IMR-90 (cell line): ENCODE measurements at regions not wholly inside any gene's neighbourhood (a gene's known extent, or its start where the extent isn't known, plus 50 kb on each side); places are given as distances from the start of the nearest gene placed in this dataset.
A peak's percentile ranks its signal among the peaks of the same experiment; 100 is the strongest.

Experiments used
- ATAC-seq: fragments of 200-7000 bp; cut with Tn5 transposase; 2 replicates; pipeline ENCODE4 v1.9.1; 2020; ENCODE audit warnings: low read depth, mild to moderate bottlenecking, moderate library complexity
- BruUV-seq: library from RNA; stranded (reverse); fragments of 400-500 nt; replicated peaks from 2 replicates; lab custom pipeline; 2021; lab: Mats Ljungman, UMichigan
- CTCF ChIA-PET: fragments of 300-600 bp; formaldehyde crosslinking; extraction: SDS; loops from one replicate; lab custom pipeline; 2021; ENCODE audit warnings: antibody characterized with exemption; lab: Yijun Ruan, JAX
- POLR2A ChIA-PET: fragments of 300-600 bp; sonication (Branson Sonifier 250); formaldehyde crosslinking; loops from one replicate; lab custom pipeline; 2022; ENCODE audit warnings: antibody characterized with exemption; ENCODE audit not compliant: unreplicated experiment; lab: Charles Lee
- DNase-seq: peaks from one replicate; pipeline ENCODE4 v3.0.0; 2013
- H2AFZ ChIP-seq: replicated peaks from 2 replicates; pipeline ENCODE3; 2013; ENCODE audit warnings: low read length, mild to moderate bottlenecking; ENCODE audit not compliant: poor library complexity
- H2AK5ac ChIP-seq: 2 replicates; pipeline ENCODE4 v1.6.1; 2013; ENCODE audit warnings: low read depth, low read length, inconsistent platforms
- H2AK9ac ChIP-seq: replicated peaks from 2 replicates; pipeline ENCODE3; 2013; ENCODE audit warnings: mild to moderate bottlenecking, low read depth, low read length, moderate library complexity; ENCODE audit not compliant: poor library complexity
- H2BK120ac ChIP-seq: 2 replicates; pipeline ENCODE4 v1.6.1; 2013; ENCODE audit warnings: low read depth, low read length, inconsistent platforms
- H2BK15ac ChIP-seq: 3 replicates; pipeline ENCODE4 v1.6.1; 2013; ENCODE audit warnings: low read depth, low read length, inconsistent platforms
- H2BK20ac ChIP-seq: 2 replicates; pipeline ENCODE4 v1.6.1; 2013; ENCODE audit warnings: low read depth, mild to moderate bottlenecking, inconsistent platforms, low read length, moderate library complexity
- H2BK5ac ChIP-seq: 2 replicates; pipeline ENCODE4 v1.6.1; 2013; ENCODE audit warnings: mild to moderate bottlenecking, low read depth, low read length, inconsistent platforms; ENCODE audit not compliant: poor library complexity, severe bottlenecking
- H3K14ac ChIP-seq: replicated peaks from 2 replicates; pipeline ENCODE4 v1.6.1; 2013; ENCODE audit warnings: low read depth, low read length, inconsistent platforms
- H3K18ac ChIP-seq: 2 replicates; pipeline ENCODE4 v1.6.1; 2013; ENCODE audit warnings: low read depth, low read length, control low read depth
- H3K23ac ChIP-seq: 2 replicates; pipeline ENCODE4 v1.6.1; 2013; ENCODE audit warnings: low read depth, low read length, inconsistent platforms
- H3K27ac ChIP-seq: 2 replicates; pipeline ENCODE4 v1.5.1; 2013; ENCODE audit warnings: mild to moderate bottlenecking, control low read depth, low read length; ENCODE audit not compliant: insufficient read depth
- H3K27me3 ChIP-seq: 2 replicates; pipeline ENCODE4 v1.6.1; 2013; ENCODE audit warnings: low read length; ENCODE audit not compliant: control insufficient read depth, insufficient read depth
- H3K36me3 ChIP-seq: 2 replicates; pipeline ENCODE4 v1.6.1; 2013; ENCODE audit warnings: low read length, mixed read lengths; ENCODE audit not compliant: control insufficient read depth, insufficient read depth
- H3K4ac ChIP-seq: 2 replicates; pipeline ENCODE4 v1.6.1; 2013; ENCODE audit warnings: low read depth, low read length, inconsistent platforms
- H3K4me1 ChIP-seq: 2 replicates; pipeline ENCODE4 v1.6.1; 2013; ENCODE audit warnings: low read length, mixed read lengths; ENCODE audit not compliant: control insufficient read depth, insufficient read depth
- H3K4me2 ChIP-seq: 2 replicates; pipeline ENCODE4 v1.6.1; 2013; ENCODE audit warnings: low read depth, mild to moderate bottlenecking, control low read depth, low read length, moderate library complexity
- H3K4me3 ChIP-seq: 2 replicates; pipeline ENCODE4 v1.5.1; 2013; ENCODE audit warnings: low read depth, mild to moderate bottlenecking, control low read depth, low read length, moderate library complexity; ENCODE audit not compliant: insufficient read depth
- H3K56ac ChIP-seq: 2 replicates; pipeline ENCODE4 v1.6.1; 2013; ENCODE audit warnings: low read length, inconsistent platforms; ENCODE audit not compliant: insufficient read depth; ENCODE audit errors: extremely low read depth
- H3K79me1 ChIP-seq, 2 experiments: 2 replicates each; pipeline ENCODE4 v1.6.1; 2013; ENCODE audit warnings: low read length in 2 of 2, inconsistent platforms in 1 of 2, low read depth in 1 of 2
- H3K9ac ChIP-seq: 2 replicates; pipeline ENCODE4 v1.6.1; 2013; ENCODE audit warnings: low read depth, low read length, control low read depth
- H3K9me1 ChIP-seq: 2 replicates; pipeline ENCODE4 v1.6.1; 2013; ENCODE audit warnings: low read length, inconsistent platforms; ENCODE audit not compliant: insufficient read depth
- H3K9me3 ChIP-seq: 2 replicates; pipeline ENCODE4 v1.6.1; 2013; ENCODE audit warnings: low read length; ENCODE audit not compliant: control insufficient read depth, insufficient read depth
- H4K20me1 ChIP-seq: 2 replicates; pipeline ENCODE4 v1.6.1; 2013; ENCODE audit warnings: low read length, inconsistent platforms; ENCODE audit not compliant: insufficient read depth
- H4K5ac ChIP-seq: 2 replicates; pipeline ENCODE4 v1.6.1; 2013; ENCODE audit warnings: mild to moderate bottlenecking, low read depth, low read length, control low read depth
- H4K8ac ChIP-seq, 2 experiments: 2 replicates each; pipeline ENCODE4 v1.6.1; 2013; ENCODE audit warnings: low read depth in 2 of 2, low read length in 2 of 2, control low read depth in 1 of 2, inconsistent platforms in 1 of 2
- H4K91ac ChIP-seq: 2 replicates; pipeline ENCODE4 v1.6.1; 2013; ENCODE audit warnings: low read depth, low read length, inconsistent platforms; ENCODE audit not compliant: insufficient read depth
- CTCF ChIP-seq: conservative IDR thresholded peaks from 2 replicates; pipeline ENCODE4 v1.5.1; 2012; ENCODE audit warnings: mild to moderate bottlenecking, low read depth, low read length, improper control_type of control experiment
- ELK1 ChIP-seq: fragments of 150-350 bp; IDR thresholded peaks from 2 replicates; pipeline ENCODE4 v1.6.1; 2016; ENCODE audit warnings: low read depth, mild to moderate bottlenecking, low read length, moderate library complexity, borderline replicate concordance
- RAD21 ChIP-seq: IDR thresholded peaks from 2 replicates; pipeline ENCODE4 v1.6.1; 2012; ENCODE audit warnings: low read length, improper control_type of control experiment
- WGBS, 2 experiments: methylation state at CpG; one replicate each; pipeline versions ENCODE4 v1.1.5 to v1.1.7; 2013; ENCODE audit warnings: missing lambda C conversion rate in 2 of 2; ENCODE audit not compliant: insufficient read length in 1 of 2; ENCODE audit errors: extremely low coverage in 2 of 2; 5-methylcytosine and 5-hydroxymethylcytosine counted together
- dilution Hi-C: fragments of 300-500 bp; cut with HindIII; formaldehyde crosslinking; loops from one replicate; pipeline ENCODE4 v1.14.3; 2018; ENCODE audit warnings: low sequenced_read_pairs; ENCODE audit not compliant: unreplicated experiment
- in situ Hi-C: fragments of 300-500 bp; cut with MboI; formaldehyde crosslinking; loops from 3 replicates; pipeline ENCODE4 v1.14.3; 2019; ENCODE audit warnings: low sequenced_read_pairs, inconsistent platforms, mixed read lengths
- intact Hi-C: fragments of 100-400 bp; cut with micrococcal nuclease; formaldehyde crosslinking; loops from 2 replicates; pipeline ENCODE4 v1.10.0; 2022

GRCh38 chr3:156761713-156762451 lies 64.3 kb upstream of the LEKR1 start:
- no CpG with 5 or more reads among the region's 4 CpGs for WGBS, 2 experiments
- Histone ChIP-seq H3K9me3 (no peaks in the 10 kb centered on the region), H3K23ac (peak overlapping the region; percentile 11; the same call in 1 of the 2 replicates), H2BK15ac (no peak overlapping the region), H3K4ac (peak overlapping the region; percentile 56), H4K20me1 (no peaks in the 10 kb centered on the region), H3K27ac (peak overlapping the region; percentile 54; the same call in 1 of the 2 replicates), H3K9ac (no peak overlapping the region), H4K5ac (peak overlapping the region; percentile 21; the same call in 1 of the 2 replicates), H2AFZ (no peak overlapping the region), H3K4me3 (no peak overlapping the region), H2AK5ac (0 out of 2 replicates have a peak overlapping the region, but pooled peaks have one; percentile 13), H2AK9ac (no peak overlapping the region), H4K8ac (no peak overlapping the region; a peak in 1 of 4 replicates), H3K79me1 (no peaks in the 10 kb centered on the region), H3K18ac (peak overlapping the region; percentile 51; the same call in 1 of the 2 replicates), H3K56ac (no peak overlapping the region), H3K36me3 (no peaks in the 10 kb centered on the region), H3K4me2 (peak overlapping the region; percentile 31; the same call in 1 of the 2 replicates), H4K91ac (0 out of 2 replicates have a peak overlapping the region, but pooled peaks have one; percentile 19), H2BK120ac (peak overlapping the region; percentile 56), H2BK5ac (no peak overlapping the region), H3K14ac (peak overlapping the region; percentile 24; the same call in 1 of the 2 replicates), H3K9me1 (peaks cover 7% of the 10 kb centered on the region; the same call in 1 of the 2 replicates), H3K27me3 (no peaks in the 10 kb centered on the region), H2BK20ac (peak overlapping the region; percentile 74), H3K4me1 (peaks cover 6% of the 10 kb centered on the region)
- intact Hi-C loops = no loop called here
- peak; percentile 70 for ATAC-seq
- in situ Hi-C loops = no loop called here
- BruUV-seq = no TSS peak
- ChIA-PET CTCF (interaction anchor here (0.5 to 2.8 kb wide), 6 partner anchors 11 to 320 kb away, joined by 3 to 10 read pairs (median 3); no protein-coding TSS in a partner anchor), POLR2A (interaction anchor here (0.9 kb wide), 1 partner anchor 349 kb away, joined by 5 read pairs; no protein-coding TSS in a partner anchor)
- DNase-seq = peak; percentile 60
- TF ChIP-seq CTCF (peak; percentile 32), RAD21 (peak; percentile 13; the same call in 1 of the 2 replicates), ELK1 (no peak)
- dilution Hi-C loops = no loop called here
